Keratinocyte (primary cell): ENCODE measurements at regions not wholly inside any gene's neighbourhood (a gene's known extent, or its start where the extent isn't known, plus 50 kb on each side); places are given as distances from the start of the nearest gene placed in this dataset.

Experiments
- CTCF ChIP-seq, 3 experiments: IDR thresholded peaks in 1 of 3; conservative IDR thresholded peaks in 1 of 3; optimal IDR thresholded peaks in 1 of 3; 2 replicates in 2 of 3; 3 replicates in 1 of 3; pipeline versions ENCODE3 to v1.5.1; 2011; ENCODE audit warnings: low read length in 3 of 3, mild to moderate bottlenecking in 3 of 3, moderate library complexity in 2 of 3, control low read depth in 1 of 3, inconsistent platforms in 1 of 3; ENCODE audit not compliant: insufficient read depth in 2 of 3; ENCODE audit errors: extremely low read depth in 1 of 3
- EZH2 ChIP-seq: IDR thresholded peaks from one replicate; pipeline ENCODE4 v1.6.1; 2012; ENCODE audit warnings: inconsistent platforms, mild to moderate bottlenecking, low read length, moderate library complexity

- no peak for TF ChIP-seq CTCF (optimal IDR thresholded peaks at IDR 0.05 in 1 of 3, IDR thresholded peaks at IDR 0.05 in 1 of 3, conservative IDR thresholded peaks at IDR 0.05 in 1 of 3; ENCODE audit: extremely low read depth in 1 of 3, insufficient read depth in 2 of 3, low read length in 3 of 3)
- TF ChIP-seq EZH2, result no peak
These were observed 373.7 kb downstream of the NAF1 start for GRCh38 chr4:162793004-162793403.
